Immature natural killer cell (primary cell): ENCODE measurements at regions not wholly inside any gene's neighbourhood (a gene's known extent, or its start where the extent isn't known, plus 50 kb on each side); places are given as distances from the start of the nearest gene placed in this dataset.

ENCODE experiments used
- DNase-seq, 3 donors: peaks; one replicate each; pipeline ENCODE4 v3.0.0; 2022; ENCODE audit warnings: mixed read lengths in 1 of 3
- H3K27ac Mint-ChIP-seq, 6 donors: one replicate each; pipeline ENCODE4 v1.8.0; 2020; ENCODE audit warnings: mixed read lengths in 6 of 6, mild to moderate bottlenecking in 5 of 6, inconsistent platforms in 4 of 6, moderate library complexity in 3 of 6
- H3K27me3 Mint-ChIP-seq, 3 donors: one replicate each; pipeline ENCODE4 v1.8.0; 2020 to 2021; ENCODE audit warnings: low read depth in 3 of 3, mild to moderate bottlenecking in 3 of 3, mixed read lengths in 3 of 3, moderate library complexity in 3 of 3, inconsistent platforms in 1 of 3
- H3K36me3 Mint-ChIP-seq, 3 donors: one replicate each; pipeline ENCODE4 v1.8.0; 2020; ENCODE audit warnings: mixed read lengths in 3 of 3, inconsistent platforms in 2 of 3, mild to moderate bottlenecking in 2 of 3
- H3K4me1 Mint-ChIP-seq, 2 donors: one replicate each; pipeline ENCODE4 v1.8.0; 2020; ENCODE audit warnings: inconsistent platforms in 2 of 2, mild to moderate bottlenecking in 2 of 2, mixed read lengths in 2 of 2, moderate library complexity in 1 of 2
- H3K4me3 Mint-ChIP-seq, 5 donors: one replicate each; pipeline ENCODE4 v1.8.0; 2020; ENCODE audit warnings: mild to moderate bottlenecking in 5 of 5, mixed read lengths in 5 of 5, inconsistent platforms in 3 of 5, moderate library complexity in 3 of 5
- H3K9me3 Mint-ChIP-seq, 6 donors: one replicate each; pipeline ENCODE4 v1.8.0; 2020; ENCODE audit warnings: mild to moderate bottlenecking in 6 of 6, mixed read lengths in 6 of 6, inconsistent platforms in 4 of 6, moderate library complexity in 3 of 6

GRCh38 chr9:16221822-16222547 lies 648.5 kb downstream of the BNC2 start:
- Mint-ChIP-seq H3K27ac (no peak overlapping the region), H3K27me3 (peaks cover 0 to 8% (median 4%) of the 10 kb centered on the region in 3 donors), H3K4me3 (no peak overlapping the region), H3K36me3 (no peaks in the 10 kb centered on the region), H3K4me1 (no peaks in the 10 kb centered on the region), H3K9me3 (peaks cover 0 to 4% (median 0%) of the 10 kb centered on the region in 6 donors)
- DNase-seq = no peak

GRCh38 chr9:16223074-16223871 lies 647.2 kb downstream of the BNC2 start:
- Mint-ChIP-seq H3K36me3 (no peaks in the 10 kb centered on the region), H3K27me3 (peaks cover 0 to 8% (median 4%) of the 10 kb centered on the region in 3 donors), H3K27ac (no peak overlapping the region), H3K4me1 (no peaks in the 10 kb centered on the region), H3K4me3 (no peak overlapping the region), H3K9me3 (peaks cover 0 to 4% (median 0%) of the 10 kb centered on the region in 6 donors)
- no peak for DNase-seq

- no peak for DNase-seq
- Mint-ChIP-seq H3K36me3 (no peaks in the 10 kb centered on the region), H3K4me1 (no peaks in the 10 kb centered on the region), H3K9me3 (peaks cover 0 to 3% (median 0%) of the 10 kb centered on the region in 6 donors), H3K27me3 (peaks cover 1 to 7% (median 6%) of the 10 kb centered on the region in 3 donors), H3K27ac (no peak overlapping the region), H3K4me3 (no peak overlapping the region)
Observed at GRCh38 chr9:16230731-16231130, 639.7 kb downstream of the BNC2 start.

GRCh38 chr9:16236311-16236710 lies 634.2 kb downstream of the BNC2 start:
- Mint-ChIP-seq H3K27me3 (peaks cover 0 to 2% (median under 1%) of the 10 kb centered on the region in 3 donors), H3K36me3 (no peaks in the 10 kb centered on the region), H3K27ac (no peak overlapping the region), H3K4me3 (no peak overlapping the region), H3K9me3 (peaks cover 0 to 3% (median 0%) of the 10 kb centered on the region in 6 donors), H3K4me1 (no peaks in the 10 kb centered on the region)
- no peak for DNase-seq

GRCh38 chr9:16236882-16237281 lies 633.6 kb downstream of the BNC2 start:
- Mint-ChIP-seq H3K9me3 (peaks cover 0 to 3% (median 0%) of the 10 kb centered on the region in 6 donors), H3K36me3 (no peaks in the 10 kb centered on the region), H3K4me1 (no peaks in the 10 kb centered on the region), H3K27me3 (peaks cover 0 to 4% (median 0%) of the 10 kb centered on the region in 3 donors), H3K4me3 (no peak overlapping the region), H3K27ac (no peak overlapping the region)
- DNase-seq = no peak

DNA sequence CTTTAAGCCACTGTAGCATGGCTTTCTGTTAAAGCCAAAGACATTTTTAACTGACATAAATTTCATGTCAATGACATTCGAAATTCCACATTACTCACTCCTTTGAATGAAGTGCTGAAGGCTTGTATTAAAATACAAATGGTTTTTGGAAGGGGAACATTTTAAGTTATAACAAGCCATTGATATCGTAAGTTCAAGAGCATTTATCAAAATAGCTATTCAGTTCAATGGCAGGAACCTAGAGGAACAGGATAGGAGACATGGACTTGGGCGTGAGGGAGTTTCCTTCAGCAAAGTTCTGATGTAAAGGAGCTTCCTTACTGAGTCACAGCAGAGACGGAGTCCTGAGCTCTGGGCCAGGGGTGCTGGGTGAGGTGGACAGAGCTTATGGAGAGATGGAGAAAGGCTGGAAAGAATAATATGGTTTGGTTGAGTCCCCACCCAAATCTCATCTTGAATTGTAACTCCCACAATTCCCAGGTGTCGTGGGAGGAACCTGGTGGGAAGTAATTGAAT lies 631.8 kb downstream of the BNC2 start:
- H3K9me3 Mint-ChIP-seq = peaks cover 0 to 3% (median 0%) of the 10 kb centered on the region in 6 donors
- no peaks in the 10 kb centered on the region for H3K36me3 Mint-ChIP-seq
- H3K4me1 Mint-ChIP-seq = no peaks in the 10 kb centered on the region
- no peak for DNase-seq
- peaks cover 0 to 6% (median 0%) of the 10 kb centered on the region in 3 donors for H3K27me3 Mint-ChIP-seq
- H3K27ac Mint-ChIP-seq = no peak overlapping the region
- no peak overlapping the region for H3K4me3 Mint-ChIP-seq

GRCh38 chr9:16241231-16241630 lies 629.2 kb downstream of the BNC2 start:
- Mint-ChIP-seq H3K27ac (no peak overlapping the region), H3K36me3 (no peaks in the 10 kb centered on the region), H3K4me3 (no peak overlapping the region), H3K4me1 (no peaks in the 10 kb centered on the region), H3K27me3 (peaks cover 0 to 8% (median 3%) of the 10 kb centered on the region in 3 donors), H3K9me3 (no peaks in the 10 kb centered on the region)
- DNase-seq = no peak

DNA sequence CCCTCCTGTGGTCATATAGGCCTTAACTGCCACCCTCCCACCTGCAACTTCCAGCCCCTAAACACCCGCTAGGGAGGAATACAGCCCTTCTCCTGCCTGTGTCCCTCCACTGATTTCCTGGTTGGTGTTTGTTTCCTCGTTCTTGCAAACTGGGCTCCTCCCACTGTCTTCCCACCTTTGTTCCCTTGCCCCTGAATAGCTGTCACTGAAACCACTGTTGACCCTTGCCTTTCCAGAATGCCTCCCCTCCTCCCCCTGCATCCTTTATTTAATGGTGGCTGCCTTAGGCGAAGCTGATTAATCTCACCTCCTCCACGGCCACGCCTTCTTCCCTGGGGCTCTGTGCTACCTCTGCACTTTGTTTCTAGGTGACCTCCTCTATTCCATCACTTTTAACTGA lies 626.7 kb downstream of the BNC2 start:
- Mint-ChIP-seq H3K27me3 (peaks cover 3 to 8% (median 6%) of the 10 kb centered on the region in 3 donors), H3K4me1 (no peaks in the 10 kb centered on the region), H3K27ac (no peak overlapping the region), H3K36me3 (no peaks in the 10 kb centered on the region), H3K9me3 (peaks cover 0 to under 1% (median 0%) of the 10 kb centered on the region in 6 donors), H3K4me3 (no peak overlapping the region)
- DNase-seq = no peak

DNA sequence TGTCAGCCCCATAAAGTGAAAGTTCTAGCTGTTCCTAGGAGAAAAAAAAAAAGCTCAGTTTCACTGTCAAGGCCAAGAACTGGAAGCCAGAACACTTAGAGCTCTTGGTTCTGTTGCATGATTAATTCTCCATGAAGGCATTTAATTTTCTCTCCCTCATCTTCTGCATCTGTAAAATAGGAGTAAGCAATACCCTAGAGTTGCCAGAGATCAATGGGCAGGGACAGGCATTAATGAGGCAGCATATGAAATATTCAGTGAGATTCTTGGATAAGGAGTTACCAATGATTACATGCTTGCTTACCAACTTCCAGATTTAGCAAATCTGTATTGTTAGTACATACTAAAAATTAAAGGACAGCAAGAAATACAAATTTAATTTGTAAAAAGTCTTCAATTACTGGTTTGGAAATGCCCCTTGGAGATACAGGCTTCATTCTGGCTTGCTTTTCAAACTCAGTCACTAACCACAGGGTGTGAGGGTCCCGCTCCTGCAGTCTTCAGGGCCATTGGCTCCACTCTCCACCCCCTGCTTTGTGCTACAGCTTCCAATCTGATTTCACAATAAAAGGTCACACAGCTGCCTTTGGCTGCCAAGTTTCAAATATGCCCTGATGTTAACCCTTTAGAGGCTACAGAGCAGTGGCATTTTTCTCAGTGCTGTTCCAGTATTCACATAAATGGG lies 624.6 kb downstream of the BNC2 start:
- no peaks in the 10 kb centered on the region for H3K4me1 Mint-ChIP-seq
- no peak for DNase-seq
- peaks cover 0 to 3% (median 0%) of the 10 kb centered on the region in 6 donors for H3K9me3 Mint-ChIP-seq
- H3K36me3 Mint-ChIP-seq = no peaks in the 10 kb centered on the region
- H3K27me3 Mint-ChIP-seq = peaks cover 3 to 15% (median 11%) of the 10 kb centered on the region in 3 donors
- no peak overlapping the region for H3K27ac Mint-ChIP-seq
- H3K4me3 Mint-ChIP-seq = no peak overlapping the region

GRCh38 chr9:16246785-16247184 lies 623.7 kb downstream of the BNC2 start:
- Mint-ChIP-seq H3K4me1 (no peaks in the 10 kb centered on the region), H3K27ac (no peak overlapping the region), H3K9me3 (peaks cover 0 to 3% (median 0%) of the 10 kb centered on the region in 6 donors), H3K4me3 (no peak overlapping the region), H3K36me3 (no peaks in the 10 kb centered on the region), H3K27me3 (peaks cover 3 to 15% (median 9%) of the 10 kb centered on the region in 3 donors)
- DNase-seq = no peak

DNA sequence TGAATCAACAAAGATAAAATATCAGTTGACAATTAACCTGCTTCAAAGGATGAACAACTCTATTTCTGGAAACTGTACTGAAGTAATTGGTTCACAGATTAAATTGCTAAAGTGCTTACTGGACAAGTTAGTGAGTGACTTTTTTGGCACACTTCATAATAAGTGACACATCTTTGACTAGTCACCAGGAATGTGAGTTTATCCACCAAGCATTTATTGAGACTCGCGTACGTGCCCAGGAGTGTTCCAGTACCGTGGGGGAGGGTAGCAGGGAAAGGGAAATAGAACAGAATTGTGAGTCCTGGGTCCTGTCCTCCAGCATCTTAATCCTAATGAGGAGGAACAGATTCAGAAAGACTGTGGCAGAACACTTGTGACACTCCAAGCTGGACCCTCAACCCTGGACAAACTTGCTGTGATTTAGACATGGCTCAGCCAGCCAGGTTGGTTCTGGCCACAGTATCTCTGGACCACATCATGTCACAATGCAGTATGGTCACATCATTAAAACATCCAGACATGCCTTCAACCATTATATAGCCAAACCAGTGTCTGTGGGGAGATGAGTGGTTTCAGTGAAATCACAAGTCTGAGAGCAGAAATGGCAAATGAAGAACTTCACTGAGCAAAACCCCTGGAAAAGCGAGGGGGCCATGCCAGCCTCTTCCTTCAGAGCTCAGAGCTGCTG lies 623.1 kb downstream of the BNC2 start:
- Mint-ChIP-seq H3K36me3 (no peaks in the 10 kb centered on the region), H3K27me3 (peaks cover 3 to 15% (median 9%) of the 10 kb centered on the region in 3 donors), H3K9me3 (peaks cover 0 to 3% (median 0%) of the 10 kb centered on the region in 6 donors), H3K4me1 (no peaks in the 10 kb centered on the region), H3K4me3 (no peak overlapping the region), H3K27ac (no peak overlapping the region)
- DNase-seq = no peak

DNA sequence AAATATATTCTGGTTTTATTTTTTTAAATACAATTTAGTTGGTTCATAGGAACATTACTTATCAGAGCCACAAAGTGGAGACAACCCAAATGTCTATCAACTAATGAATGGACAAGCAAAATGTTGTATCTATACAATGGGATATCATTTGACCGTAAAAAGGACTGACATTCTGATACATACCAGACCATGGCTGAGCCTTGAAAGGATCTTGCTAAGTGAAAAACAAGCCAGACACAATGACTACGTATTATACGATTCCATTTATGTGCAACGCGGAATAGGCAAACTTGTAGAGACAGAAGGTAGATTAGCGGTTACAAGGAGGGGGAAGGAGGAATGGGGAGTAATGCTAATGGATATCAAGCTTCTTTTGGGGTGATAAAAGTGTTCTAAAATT lies 621.6 kb downstream of the BNC2 start:
- Mint-ChIP-seq H3K27me3 (peaks cover 3 to 15% (median 4%) of the 10 kb centered on the region in 3 donors), H3K36me3 (no peaks in the 10 kb centered on the region), H3K4me1 (no peaks in the 10 kb centered on the region), H3K27ac (no peak overlapping the region), H3K9me3 (peaks cover 0 to 3% (median 0%) of the 10 kb centered on the region in 6 donors), H3K4me3 (no peak overlapping the region)
- DNase-seq = no peak

DNA sequence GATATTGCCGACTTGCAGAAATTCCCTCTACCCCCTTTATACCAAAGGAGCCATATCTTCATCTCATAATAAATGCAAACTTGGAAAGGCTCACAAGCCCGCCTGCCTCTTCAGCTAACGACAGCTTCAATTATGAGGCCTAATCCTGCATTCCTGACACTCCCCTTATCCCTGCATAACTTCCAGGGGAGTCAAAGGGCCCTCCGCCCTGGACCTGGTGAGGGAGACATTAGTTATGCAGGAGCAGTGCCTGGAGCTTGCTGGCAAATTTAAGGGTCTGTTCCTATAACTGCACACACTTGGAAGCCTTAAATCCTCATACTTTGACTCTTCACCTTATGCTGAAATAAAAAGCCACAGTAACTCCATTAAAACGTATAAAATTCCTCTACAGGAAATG lies 617.9 kb downstream of the BNC2 start:
- Mint-ChIP-seq H3K9me3 (peaks cover 0 to 6% (median 0%) of the 10 kb centered on the region in 6 donors), H3K36me3 (no peaks in the 10 kb centered on the region), H3K27me3 (peaks cover 3 to 13% (median 8%) of the 10 kb centered on the region in 3 donors), H3K4me1 (no peaks in the 10 kb centered on the region), H3K4me3 (no peak overlapping the region), H3K27ac (no peak overlapping the region)
- no peak for DNase-seq
